ENCODE measurements at regions not wholly inside any gene's neighbourhood (a gene's known extent, or its start where the extent isn't known, plus 50 kb on each side); places are given as distances from the start of the nearest gene placed in this dataset.

DNA sequence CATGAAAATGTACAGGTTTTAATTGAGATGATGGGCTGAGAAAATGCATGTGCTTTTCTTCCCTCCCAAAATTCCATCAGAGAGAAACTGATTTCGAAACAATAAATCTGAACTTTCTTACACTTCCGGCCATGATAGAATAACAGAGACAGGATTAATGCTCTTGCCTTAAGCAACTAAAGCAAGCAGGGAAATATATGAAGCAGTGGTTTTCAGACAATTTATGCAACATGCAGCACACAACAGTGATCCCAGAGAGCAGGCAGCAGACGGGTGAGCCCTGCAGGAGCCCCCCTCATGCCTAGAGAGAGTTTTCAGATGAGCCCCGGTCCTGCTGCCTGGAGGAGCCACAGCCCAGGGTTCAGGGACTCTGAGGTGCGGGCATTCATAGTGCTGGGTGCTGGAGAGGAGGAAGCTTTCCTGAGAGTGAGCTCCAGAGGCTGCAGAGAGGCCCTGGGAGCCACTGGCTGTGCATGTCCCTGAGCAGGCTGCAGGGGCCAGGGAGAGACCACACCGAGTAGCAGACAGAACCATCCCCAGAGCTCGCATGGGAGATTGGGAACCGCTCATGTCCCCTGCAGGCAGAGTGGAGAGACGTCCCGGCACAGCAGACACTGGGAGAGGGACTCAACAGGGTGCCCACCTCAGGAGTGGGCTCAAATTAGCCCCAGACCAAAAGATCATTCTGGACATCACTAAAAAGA lies 143.5 kb downstream of the OLFM1 start:
- intact Hi-C loops (cut with micrococcal nuclease): no loop called here
- TF ChIP-seq, protein P1, sequence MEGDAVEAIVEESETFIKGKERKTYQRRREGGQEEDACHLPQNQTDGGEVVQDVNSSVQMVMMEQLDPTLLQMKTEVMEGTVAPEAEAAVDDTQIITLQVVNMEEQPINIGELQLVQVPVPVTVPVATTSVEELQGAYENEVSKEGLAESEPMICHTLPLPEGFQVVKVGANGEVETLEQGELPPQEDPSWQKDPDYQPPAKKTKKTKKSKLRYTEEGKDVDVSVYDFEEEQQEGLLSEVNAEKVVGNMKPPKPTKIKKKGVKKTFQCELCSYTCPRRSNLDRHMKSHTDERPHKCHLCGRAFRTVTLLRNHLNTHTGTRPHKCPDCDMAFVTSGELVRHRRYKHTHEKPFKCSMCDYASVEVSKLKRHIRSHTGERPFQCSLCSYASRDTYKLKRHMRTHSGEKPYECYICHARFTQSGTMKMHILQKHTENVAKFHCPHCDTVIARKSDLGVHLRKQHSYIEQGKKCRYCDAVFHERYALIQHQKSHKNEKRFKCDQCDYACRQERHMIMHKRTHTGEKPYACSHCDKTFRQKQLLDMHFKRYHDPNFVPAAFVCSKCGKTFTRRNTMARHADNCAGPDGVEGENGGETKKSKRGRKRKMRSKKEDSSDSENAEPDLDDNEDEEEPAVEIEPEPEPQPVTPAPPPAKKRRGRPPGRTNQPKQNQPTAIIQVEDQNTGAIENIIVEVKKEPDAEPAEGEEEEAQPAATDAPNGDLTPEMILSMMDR (IDR thresholded peaks at IDR 0.05): no peak
- no peak for TF ChIP-seq EZH2 (IDR thresholded peaks at IDR 0.05; ENCODE audit: borderline replicate concordance, insufficient read depth, low read depth, low read length, poor library complexity, severe bottlenecking)
- Histone ChIP-seq H3K9me3 (ENCODE audit: control extremely low read depth in 1 of 3, control insufficient read depth in 2 of 3, insufficient read depth in 1 of 3, low read length in 2 of 3) (peaks cover 0 to 6% (median 4%) of the 10 kb centered on the region in 3 donors), H3K36me3 (replicated peaks in 1 of 2; ENCODE audit: control extremely low read depth in 1 of 2, control insufficient read depth in 1 of 2, extremely low read depth in 1 of 2, insufficient read depth in 2 of 2, low read length in 1 of 2) (no peaks in the 10 kb centered on the region), H3K9ac (ENCODE audit: low read length) (no peak overlapping the region), H2AFZ (ENCODE audit: insufficient read depth, low read depth, low read length, poor library complexity, severe bottlenecking) (no peak overlapping the region), H3K4me3 (ENCODE audit: control extremely low read depth in 1 of 5, extremely low read depth in 1 of 5, insufficient read depth in 1 of 5, low read depth in 2 of 5, low read length in 4 of 5) (no peak overlapping the region), H3K27ac (ENCODE audit: low read length in 2 of 2) (no peak overlapping the region), H4K20me1 (ENCODE audit: control insufficient read depth, insufficient read depth, low read length, poor library complexity, severe bottlenecking) (no peaks in the 10 kb centered on the region), H3K4me2 (replicated peaks; ENCODE audit: low read depth, low read length, poor library complexity, severe bottlenecking) (no peak overlapping the region), H3K27me3 (replicated peaks in 1 of 4; ENCODE audit: control extremely low read depth in 1 of 4, control insufficient read depth in 3 of 4, insufficient read depth in 4 of 4, low read length in 3 of 4) (peaks cover 0 to 2% (median 0%) of the 10 kb centered on the region in 4 experiments), H3K79me2 (ENCODE audit: control insufficient read depth, insufficient read depth, low read length) (no peaks in the 10 kb centered on the region), H3K4me1 (ENCODE audit: control insufficient read depth in 2 of 2, insufficient read depth in 2 of 2, low read length in 2 of 2) (no peaks in the 10 kb centered on the region)
- peaks cover 4% of the 10 kb centered on the region for H3K27me3 Mint-ChIP-seq
- POLR2A ChIA-PET: no interaction called here
- peaks cover 2% of the 10 kb centered on the region for H3K9me3 Mint-ChIP-seq (ENCODE audit: insufficient read depth)
- H3K27ac Mint-ChIP-seq: no peak overlapping the region
- DNase-seq (no peak), ATAC-seq (ENCODE audit: low read depth) (no peak)
- H3K4me3 Mint-ChIP-seq: no peak overlapping the region
- WGBS (ENCODE audit: insufficient coverage): 69% methylated on average over 8 of the region's 10 CpGs
- H3K4me1 Mint-ChIP-seq: no peaks in the 10 kb centered on the region
- CTCF ChIA-PET: no interaction called here

DNA sequence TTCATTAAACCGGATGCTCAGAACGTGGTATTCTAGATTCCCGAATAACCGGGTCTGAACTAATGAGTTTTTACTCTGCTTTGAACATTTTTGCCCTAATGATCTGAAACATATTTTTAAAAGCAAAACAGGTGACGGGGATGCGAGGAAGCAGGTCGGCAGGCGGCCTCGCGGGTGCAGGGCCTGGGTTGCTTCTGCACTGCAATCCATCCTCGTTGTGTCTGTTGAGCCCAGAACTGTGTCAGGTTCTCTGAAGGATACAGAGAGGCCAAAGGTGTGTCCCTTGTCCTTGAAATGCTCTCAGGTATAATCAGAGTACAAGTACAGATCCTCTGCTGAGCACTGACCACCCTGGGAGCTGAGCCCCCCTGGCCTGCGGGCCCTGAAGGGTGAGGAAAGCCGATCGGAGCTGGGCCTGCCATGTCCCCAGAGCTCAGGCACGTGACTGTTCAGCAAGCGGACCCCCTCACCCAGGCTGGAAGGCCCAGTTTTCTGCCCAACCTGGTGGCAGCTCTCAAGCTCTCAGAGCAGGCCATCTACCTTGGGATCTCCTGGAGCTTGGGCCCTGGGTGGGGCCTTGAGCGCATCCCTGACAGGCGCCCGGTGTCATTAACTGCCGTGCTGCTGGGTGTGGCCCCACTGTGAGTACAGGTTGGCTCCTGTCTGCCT lies 151.8 kb downstream of the OLFM1 start:
- Histone ChIP-seq H3K9me3 (ENCODE audit: control extremely low read depth in 1 of 3, control insufficient read depth in 2 of 3, insufficient read depth in 1 of 3, low read length in 2 of 3) (peaks cover 0 to 2% (median 0%) of the 10 kb centered on the region in 3 donors), H3K9ac (ENCODE audit: low read length) (no peak overlapping the region), H3K79me2 (ENCODE audit: control insufficient read depth, insufficient read depth, low read length) (no peaks in the 10 kb centered on the region), H3K36me3 (replicated peaks in 1 of 2; ENCODE audit: control extremely low read depth in 1 of 2, control insufficient read depth in 1 of 2, extremely low read depth in 1 of 2, insufficient read depth in 2 of 2, low read length in 1 of 2) (no peaks in the 10 kb centered on the region), H3K4me1 (ENCODE audit: control insufficient read depth in 2 of 2, insufficient read depth in 2 of 2, low read length in 2 of 2) (no peaks in the 10 kb centered on the region), H4K20me1 (ENCODE audit: control insufficient read depth, insufficient read depth, low read length, poor library complexity, severe bottlenecking) (no peaks in the 10 kb centered on the region), H2AFZ (ENCODE audit: insufficient read depth, low read depth, low read length, poor library complexity, severe bottlenecking) (no peak overlapping the region), H3K4me3 (ENCODE audit: control extremely low read depth in 1 of 5, extremely low read depth in 1 of 5, insufficient read depth in 1 of 5, low read depth in 2 of 5, low read length in 4 of 5) (no peak overlapping the region), H3K27me3 (replicated peaks in 1 of 4; ENCODE audit: control extremely low read depth in 1 of 4, control insufficient read depth in 3 of 4, insufficient read depth in 4 of 4, low read length in 3 of 4) (no peaks in the 10 kb centered on the region), H3K4me2 (replicated peaks; ENCODE audit: low read depth, low read length, poor library complexity, severe bottlenecking) (no peak overlapping the region), H3K27ac (ENCODE audit: low read length in 2 of 2) (no peak overlapping the region)
- CTCF ChIA-PET: no interaction called here
- no peaks in the 10 kb centered on the region for H3K4me1 Mint-ChIP-seq
- TF ChIP-seq, protein P1 (IDR thresholded peaks at IDR 0.05): no peak
- TF ChIP-seq EZH2 (IDR thresholded peaks at IDR 0.05; ENCODE audit: borderline replicate concordance, insufficient read depth, low read depth, low read length, poor library complexity, severe bottlenecking): no peak
- ATAC-seq (ENCODE audit: low read depth) (no peak), DNase-seq (no peak)
- intact Hi-C loops (cut with micrococcal nuclease): no loop called here
- POLR2A ChIA-PET: no interaction called here
- 95% methylated on average over 20 of the region's 20 CpGs for WGBS (ENCODE audit: insufficient coverage)
- no peak overlapping the region for H3K4me3 Mint-ChIP-seq
- H3K27me3 Mint-ChIP-seq: peaks cover 5% of the 10 kb centered on the region
- H3K9me3 Mint-ChIP-seq (ENCODE audit: insufficient read depth): peaks cover 2% of the 10 kb centered on the region
- no peak overlapping the region for H3K27ac Mint-ChIP-seq
